WI38 (cell line): ENCODE measurements at regions not wholly inside any gene's neighbourhood (a gene's known extent, or its start where the extent isn't known, plus 50 kb on each side); places are given as distances from the start of the nearest gene placed in this dataset.

Source experiments
- H3K4me3 ChIP-seq: 2 replicates; pipeline ENCODE4 v1.5.1; 2011; ENCODE audit warnings: low read depth, mild to moderate bottlenecking, control low read depth, low read length
- TF ChIP-seq, protein P1 (sequence below): IDR thresholded peaks from 2 replicates; pipeline ENCODE4 v1.5.1; 2012; ENCODE audit warnings: low read depth, mild to moderate bottlenecking, control low read depth, low read length

DNA sequence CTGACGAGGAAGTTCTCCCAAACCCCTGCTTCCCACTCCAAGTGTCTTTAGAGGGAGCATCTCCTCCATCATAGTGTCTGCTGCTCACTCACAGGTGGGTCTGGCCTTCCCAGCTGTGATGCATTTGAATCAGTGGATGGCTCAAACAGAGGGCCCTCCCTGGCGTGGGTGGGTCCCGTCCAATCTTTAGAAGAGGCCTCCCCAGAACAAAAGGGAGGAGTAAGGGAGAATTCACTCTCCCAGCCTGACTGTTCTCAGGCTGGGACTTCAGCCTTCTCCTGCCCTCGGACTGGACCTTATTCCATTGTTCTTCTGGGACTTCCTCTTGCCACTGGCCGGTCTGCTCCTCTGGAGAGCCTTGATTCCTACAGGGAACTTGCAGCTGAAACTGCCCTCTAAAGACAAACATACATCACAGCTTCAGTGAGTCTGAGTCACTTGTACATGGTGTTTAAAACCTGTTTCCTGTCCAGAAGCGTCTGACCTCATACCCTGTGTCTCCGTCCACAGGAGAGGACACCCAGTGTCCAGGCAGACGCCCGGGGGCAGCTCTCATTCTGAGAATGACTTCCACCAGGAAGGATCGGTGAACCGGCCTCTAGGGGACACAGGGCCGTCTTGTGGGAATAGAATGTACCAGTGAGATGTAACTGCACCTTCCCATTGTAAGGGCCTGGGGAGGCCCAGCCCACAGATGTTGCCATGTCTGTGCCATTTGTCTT is 234.7 kb downstream of the BRD1 start:
- TF ChIP-seq, protein P1, sequence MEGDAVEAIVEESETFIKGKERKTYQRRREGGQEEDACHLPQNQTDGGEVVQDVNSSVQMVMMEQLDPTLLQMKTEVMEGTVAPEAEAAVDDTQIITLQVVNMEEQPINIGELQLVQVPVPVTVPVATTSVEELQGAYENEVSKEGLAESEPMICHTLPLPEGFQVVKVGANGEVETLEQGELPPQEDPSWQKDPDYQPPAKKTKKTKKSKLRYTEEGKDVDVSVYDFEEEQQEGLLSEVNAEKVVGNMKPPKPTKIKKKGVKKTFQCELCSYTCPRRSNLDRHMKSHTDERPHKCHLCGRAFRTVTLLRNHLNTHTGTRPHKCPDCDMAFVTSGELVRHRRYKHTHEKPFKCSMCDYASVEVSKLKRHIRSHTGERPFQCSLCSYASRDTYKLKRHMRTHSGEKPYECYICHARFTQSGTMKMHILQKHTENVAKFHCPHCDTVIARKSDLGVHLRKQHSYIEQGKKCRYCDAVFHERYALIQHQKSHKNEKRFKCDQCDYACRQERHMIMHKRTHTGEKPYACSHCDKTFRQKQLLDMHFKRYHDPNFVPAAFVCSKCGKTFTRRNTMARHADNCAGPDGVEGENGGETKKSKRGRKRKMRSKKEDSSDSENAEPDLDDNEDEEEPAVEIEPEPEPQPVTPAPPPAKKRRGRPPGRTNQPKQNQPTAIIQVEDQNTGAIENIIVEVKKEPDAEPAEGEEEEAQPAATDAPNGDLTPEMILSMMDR = no peak
- H3K4me3 ChIP-seq = no peak overlapping the region

DNA sequence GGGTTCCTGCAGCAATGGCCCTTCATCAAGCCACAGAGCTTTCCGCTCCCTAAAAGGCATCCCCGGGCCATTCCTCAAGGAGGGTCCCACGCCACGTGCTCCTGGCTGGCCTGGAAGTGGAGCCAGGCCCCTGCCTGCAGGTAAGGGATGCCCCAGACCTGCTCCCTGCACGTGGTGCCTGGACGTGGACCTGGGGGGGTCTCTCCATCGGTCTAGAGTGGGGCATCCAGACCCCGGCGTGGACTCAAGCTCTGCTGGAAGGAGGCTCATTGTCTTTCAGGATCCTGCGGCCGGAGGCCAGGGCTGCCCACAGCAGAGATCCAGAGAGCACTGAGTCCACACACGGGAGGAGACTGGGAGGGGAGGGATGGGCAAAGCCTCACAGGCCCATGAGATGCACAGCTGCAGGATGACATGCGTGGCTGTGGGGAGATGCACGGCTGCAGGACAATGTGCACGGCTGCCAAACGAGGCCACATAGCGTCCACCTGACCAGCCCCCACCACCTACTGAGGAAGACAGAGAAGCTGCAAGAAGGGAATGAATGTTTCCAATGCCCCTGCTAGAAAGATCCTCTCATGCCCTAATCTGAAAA is 236.7 kb downstream of the BRD1 start:
- TF ChIP-seq, protein P1 = no peak
- H3K4me3 ChIP-seq = no peak overlapping the region

DNA sequence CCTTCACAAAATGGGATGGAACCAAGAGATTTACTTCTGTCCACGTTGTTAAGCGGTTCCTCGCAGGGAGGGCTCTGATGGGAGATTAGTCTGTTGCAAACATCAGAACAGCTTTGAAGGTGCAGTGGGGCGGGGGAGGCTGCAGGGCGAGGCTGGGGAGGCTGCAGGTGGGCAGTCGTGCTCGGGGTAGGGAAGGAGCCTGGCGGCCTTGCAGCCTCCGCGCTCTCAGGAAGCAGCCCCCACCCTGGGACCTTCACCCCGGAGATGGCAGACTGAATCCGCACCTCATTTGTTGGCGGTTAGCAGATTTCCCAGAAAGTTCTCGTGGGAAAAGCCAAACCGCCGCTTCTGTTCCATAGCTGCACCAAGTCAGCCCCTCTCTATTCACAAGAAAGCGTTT is 237.3 kb downstream of the BRD1 start:
- H3K4me3 ChIP-seq = no peak overlapping the region
- TF ChIP-seq, protein P1 = no peak

DNA sequence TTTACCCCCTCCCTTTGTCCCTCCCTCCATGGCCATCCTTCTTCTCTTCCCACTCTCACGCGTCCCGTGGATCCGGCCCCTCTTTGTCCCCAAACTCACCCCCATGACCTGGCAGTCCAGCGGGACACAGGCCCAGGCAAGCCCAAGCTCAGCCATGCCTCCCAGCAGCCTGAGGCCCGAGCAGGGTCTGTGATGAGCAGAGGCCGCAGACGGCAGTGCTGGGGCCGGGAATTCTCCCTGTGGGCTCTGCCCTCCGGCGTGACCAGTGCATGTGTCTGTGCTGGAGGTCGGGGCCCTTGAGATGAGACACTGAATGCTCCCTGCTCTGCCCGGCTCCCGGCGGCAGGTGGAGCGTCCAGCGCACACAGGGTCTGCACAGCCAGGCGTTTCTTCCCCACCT is 237.9 kb downstream of the BRD1 start:
- TF ChIP-seq, protein P1 = no peak
- H3K4me3 ChIP-seq = no peak overlapping the region

DNA sequence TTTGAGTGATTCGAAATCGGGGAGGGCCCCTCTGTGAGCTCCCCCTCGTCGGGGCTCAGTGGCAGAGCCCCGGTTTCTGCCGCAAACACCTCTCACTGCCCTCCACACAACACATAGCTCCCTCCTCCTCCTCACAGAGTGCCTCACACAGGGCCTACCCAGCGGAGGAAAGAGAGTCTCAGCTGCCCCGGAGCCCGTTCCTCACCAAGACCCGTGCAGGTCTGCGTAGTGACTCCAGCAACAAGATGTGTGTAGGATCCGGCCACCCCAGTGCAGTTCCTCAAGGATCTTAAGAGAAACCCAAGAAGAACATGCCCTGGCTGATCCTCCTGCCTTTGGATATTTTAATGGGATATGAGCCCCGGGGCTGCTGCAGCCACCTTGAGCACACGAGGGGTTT is 238.4 kb downstream of the BRD1 start:
- H3K4me3 ChIP-seq = no peak overlapping the region
- TF ChIP-seq, protein P1 = no peak

DNA sequence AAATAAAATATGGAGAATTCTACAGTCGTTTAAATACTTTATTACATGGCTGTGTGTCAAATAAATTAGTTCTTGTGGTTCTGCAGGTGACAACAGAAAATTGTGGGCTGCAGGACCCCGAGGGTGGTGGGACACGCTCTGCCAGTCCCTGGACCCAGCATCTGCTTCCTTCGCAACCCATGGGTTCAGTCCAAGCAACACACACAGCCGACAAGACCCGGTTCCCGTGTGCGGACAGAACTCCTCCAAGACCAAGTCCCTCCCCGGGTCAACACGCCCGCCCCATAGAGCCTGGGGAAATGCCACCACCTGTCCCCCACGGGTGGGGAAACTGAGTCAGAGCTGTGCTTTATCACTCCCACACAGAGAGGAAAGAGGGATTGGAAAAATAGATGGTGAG is 238.9 kb downstream of the BRD1 start:
- TF ChIP-seq, protein P1 = no peak
- no peak overlapping the region for H3K4me3 ChIP-seq

DNA sequence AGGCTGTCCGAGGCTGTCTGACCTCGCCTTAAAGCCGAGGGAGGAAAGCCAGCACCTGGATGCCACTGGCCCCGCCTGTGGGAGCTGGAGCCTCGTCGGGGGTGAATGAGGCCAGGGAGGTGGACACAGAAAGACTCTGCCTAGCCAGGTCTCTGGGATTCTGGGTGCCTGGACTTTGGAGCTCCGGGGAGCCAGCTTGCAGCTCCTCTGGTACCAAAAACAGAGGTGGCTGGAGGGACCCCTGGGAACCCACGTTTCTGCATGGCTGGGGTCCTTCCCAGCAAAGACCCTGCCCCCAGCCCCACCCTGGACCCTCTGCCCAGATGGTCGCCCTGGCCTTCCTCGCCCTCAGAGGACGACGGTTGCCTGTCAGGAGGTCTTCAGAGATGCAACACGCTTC is 239.7 kb downstream of the BRD1 start:
- TF ChIP-seq, protein P1 = no peak
- H3K4me3 ChIP-seq = no peak overlapping the region
